ENCODE measurements at regions not wholly inside any gene's neighbourhood (a gene's known extent, or its start where the extent isn't known, plus 50 kb on each side); places are given as distances from the start of the nearest gene placed in this dataset.

GRCh38 chr2:201558232-201558631 lies 85.1 kb downstream of the TMEM237 start (continued):
- 0 out of 2 replicates have a peak, but pooled peaks have one; percentile 25 for TF ChIP-seq ZNF512B (CRISPR knock-in tag; IDR thresholded peaks at IDR 0.05; ENCODE audit: borderline replicate concordance)
- TF ChIP-seq HIC2 (CRISPR knock-in tag; IDR thresholded peaks at IDR 0.05; ENCODE audit: low read depth), result peak; percentile 63; the same call in 1 of the 2 replicates
- TF ChIP-seq EP300 (IDR thresholded peaks at IDR 0.05; ENCODE audit: low read depth in 2 of 2, low read length in 2 of 2), result 0 out of 4 replicates have a peak, but pooled peaks of 1 of the 2 experiments have one; percentile 27
- TF ChIP-seq EP300 (CRISPR knock-in tag; IDR thresholded peaks at IDR 0.05; ENCODE audit: borderline replicate concordance), result no peak
- TF ChIP-seq ASH2L (IDR thresholded peaks at IDR 0.05; ENCODE audit: insufficient read length, low read depth, low read length), result no peak
- no peak for TF ChIP-seq DDIT3 (CRISPR knock-in tag; IDR thresholded peaks at IDR 0.05)
- TF ChIP-seq ZNF598 (CRISPR knock-in tag; IDR thresholded peaks at IDR 0.05; ENCODE audit: borderline replicate concordance), result no peak
- TF ChIP-seq NFYB (CRISPR knock-in tag; IDR thresholded peaks at IDR 0.05), result no peak
- TF ChIP-seq CAMTA2 (CRISPR knock-in tag; IDR thresholded peaks at IDR 0.05; ENCODE audit: borderline replicate concordance), result no peak
- no peak for TF ChIP-seq FOXA1 (IDR thresholded peaks at IDR 0.05)
- TF ChIP-seq FOXA1 (CRISPR knock-in tag; IDR thresholded peaks at IDR 0.05), result peak; percentile 67
- TF ChIP-seq ZMYM3 (CRISPR knock-in tag; IDR thresholded peaks at IDR 0.05), result peak; percentile 35; the same call in 1 of the 2 replicates
- TF ChIP-seq SOX5 (CRISPR knock-in tag; IDR thresholded peaks at IDR 0.05; ENCODE audit: borderline replicate concordance), result 0 out of 2 replicates have a peak, but pooled peaks have one; percentile 11
- peak; percentile 53; the same call in 1 of the 2 replicates for TF ChIP-seq HNF4A (CRISPR knock-in tag; IDR thresholded peaks at IDR 0.05)
- TF ChIP-seq ZEB1 (IDR thresholded peaks at IDR 0.05; ENCODE audit: insufficient replicate concordance, low read depth), result no peak
- TF ChIP-seq HDAC1 (CRISPR knock-in tag; IDR thresholded peaks at IDR 0.05), result no peak

All from HepG2 (cell line).